HEK293 (cell line): ENCODE measurements at regions not wholly inside any gene's neighbourhood (a gene's known extent, or its start where the extent isn't known, plus 50 kb on each side); places are given as distances from the start of the nearest gene placed in this dataset.

Experiments used
- CTCF ChIA-PET: fragments of 350-600 bp; formaldehyde crosslinking; extraction: SDS; loops from one replicate; lab custom pipeline; 2021; ENCODE audit warnings: antibody characterized with exemption; lab: Yijun Ruan, JAX
- POLR2A ChIA-PET: fragments of 300-600 bp; formaldehyde crosslinking; extraction: SDS; loops from one replicate; lab custom pipeline; 2020; ENCODE audit warnings: antibody characterized with exemption, inconsistent platforms; lab: Yijun Ruan, JAX
- H3K27ac ChIP-seq: fragments of 200-500 bp; sonication (Bioruptor generic); 2 replicates; pipeline ENCODE4 v1.5.1; 2014; ENCODE audit warnings: low read depth, low read length, control low read depth, inconsistent platforms; ENCODE audit errors: extremely low read depth
- H3K36me3 ChIP-seq, 2 experiments: fragments of 200-500 bp in 1 of 2; sonication (Bioruptor generic) in 1 of 2; 1 replicate in 1 of 2; 2 replicates in 1 of 2; pipeline ENCODE4 v1.5.1; 2014 to 2017; ENCODE audit warnings: inconsistent platforms in 2 of 2, low read length in 2 of 2; ENCODE audit not compliant: control insufficient read depth in 2 of 2, insufficient read depth in 1 of 2
- H3K4me1 ChIP-seq: fragments of 200-500 bp; sonication (Bioruptor generic); 2 replicates; pipeline ENCODE4 v1.5.1; 2014; ENCODE audit warnings: mild to moderate bottlenecking, low read length, inconsistent platforms; ENCODE audit not compliant: control insufficient read depth, insufficient read depth
- H3K4me3 ChIP-seq: 2 replicates; pipeline ENCODE4 v1.5.1; 2011; ENCODE audit warnings: low read depth, mild to moderate bottlenecking, control low read depth, low read length, moderate library complexity
- H3K9me3 ChIP-seq: fragments of 200-500 bp; sonication (Bioruptor generic); 2 replicates; pipeline ENCODE4 v1.5.1; 2014; ENCODE audit warnings: low read depth, low read length, inconsistent platforms; ENCODE audit not compliant: control insufficient read depth, insufficient read depth
- AEBP2 ChIP-seq: fragments of 450-650 bp; formaldehyde crosslinking; IDR thresholded peaks from 2 replicates; pipeline ENCODE4 v1.5.1; 2016; ENCODE audit warnings: missing biosample characterization, missing genetic modification characterization, borderline replicate concordance
- BCL11B ChIP-seq: fragments of 450-650 bp; formaldehyde crosslinking; IDR thresholded peaks from 2 replicates; pipeline ENCODE4 v1.5.1; 2016; ENCODE audit warnings: low read depth, missing biosample characterization, missing genetic modification characterization
- HOXD13 ChIP-seq: sonication (generic); formaldehyde crosslinking; IDR thresholded peaks from 2 replicates; pipeline ENCODE4 v1.8.0; 2022; ENCODE audit warnings: missing genetic modification reagents, borderline replicate concordance
- PATZ1 ChIP-seq: fragments of 450-650 bp; formaldehyde crosslinking; IDR thresholded peaks from 2 replicates; pipeline ENCODE4 v1.5.1; 2016; ENCODE audit warnings: missing biosample characterization, missing genetic modification characterization
- ZBTB1 ChIP-seq: fragments of 450-650 bp; formaldehyde crosslinking; IDR thresholded peaks from 2 replicates; pipeline ENCODE4 v1.5.1; 2016; ENCODE audit warnings: missing biosample characterization, missing genetic modification characterization
- ZNF184 ChIP-seq: fragments of 450-650 bp; IDR thresholded peaks from 2 replicates; pipeline ENCODE4 v1.5.1; 2018; ENCODE audit warnings: missing biosample characterization, mild to moderate bottlenecking, missing genetic modification characterization
- ZNF19 ChIP-seq: fragments of 450-650 bp; formaldehyde crosslinking; IDR thresholded peaks from 2 replicates; pipeline ENCODE4; 2016; ENCODE audit warnings: missing biosample characterization, missing genetic modification characterization, low read depth
- ZNF221 ChIP-seq: fragments of 450-650 bp; formaldehyde crosslinking; IDR thresholded peaks from 2 replicates; pipeline ENCODE4 v1.5.1; 2017; ENCODE audit warnings: missing biosample characterization, missing genetic modification characterization, borderline replicate concordance
- ZNF23 ChIP-seq: fragments of 450-650 bp; formaldehyde crosslinking; IDR thresholded peaks from 2 replicates; pipeline ENCODE4 v1.5.1; 2016; ENCODE audit warnings: missing biosample characterization, missing genetic modification characterization, borderline replicate concordance
- ZNF274 ChIP-seq, 2 experiments: fragments of 200-500 bp in 1 of 2; fragments of 450-650 bp in 1 of 2; sonication (Bioruptor generic) in 1 of 2; formaldehyde crosslinking in 1 of 2; IDR thresholded peaks; 2 replicates each; pipeline versions ENCODE4 v1.5.1 to v1.6.1; 2014 to 2016; ENCODE audit warnings: borderline replicate concordance in 1 of 2, inconsistent platforms in 1 of 2, low read length in 1 of 2, missing biosample characterization in 1 of 2, missing genetic modification characterization in 1 of 2
- ZNF280D ChIP-seq: fragments of 450-650 bp; formaldehyde crosslinking; IDR thresholded peaks from 2 replicates; pipeline ENCODE4 v1.5.1; 2016; ENCODE audit warnings: missing biosample characterization, missing genetic modification characterization
- ZNF416 ChIP-seq: fragments of 450-650 bp; formaldehyde crosslinking; IDR thresholded peaks from 2 replicates; pipeline ENCODE4 v1.5.1; 2016; ENCODE audit warnings: missing biosample characterization, missing genetic modification characterization
- ZNF529 ChIP-seq: fragments of 450-650 bp; formaldehyde crosslinking; IDR thresholded peaks from 2 replicates; pipeline ENCODE4 v1.5.1; 2017; ENCODE audit warnings: missing genetic modification characterization, missing biosample characterization; ENCODE audit not compliant: insufficient replicate concordance
- ZNF544 ChIP-seq: fragments of 450-650 bp; formaldehyde crosslinking; IDR thresholded peaks from 2 replicates; pipeline ENCODE4 v1.5.0; 2017; ENCODE audit warnings: missing biosample characterization, missing genetic modification characterization
- ZNF624 ChIP-seq: fragments of 450-650 bp; formaldehyde crosslinking; IDR thresholded peaks from 2 replicates; pipeline ENCODE4 v1.5.1; 2017; ENCODE audit warnings: missing biosample characterization, missing genetic modification characterization
- ZNF645 ChIP-seq: fragments of 450-650 bp; formaldehyde crosslinking; IDR thresholded peaks from 2 replicates; pipeline ENCODE4; 2016; ENCODE audit warnings: missing biosample characterization, missing genetic modification characterization
- ZNF837 ChIP-seq: fragments of 450-650 bp; formaldehyde crosslinking; IDR thresholded peaks from 2 replicates; pipeline ENCODE4 v1.5.1; 2016; ENCODE audit warnings: missing biosample characterization, missing genetic modification characterization
- ZSCAN23 ChIP-seq: fragments of 450-650 bp; formaldehyde crosslinking; IDR thresholded peaks from 2 replicates; pipeline ENCODE4 v1.5.1; 2016; ENCODE audit warnings: missing biosample characterization, missing genetic modification characterization

GRCh38 chr5:135219868-135220267, 179.2 kb downstream of the MACROH2A1 start:
- TF ChIP-seq ZNF274 (IDR thresholded peaks at IDR 0.05; ENCODE audit: low read length) (no peak), ZNF274 (tag by site-specific recombination; IDR thresholded peaks at IDR 0.05; ENCODE audit: borderline replicate concordance) (no peak), ZNF19 (tag by site-specific recombination) (no peak), ZNF529 (tag by site-specific recombination) (no peak), ZNF624 (tag by site-specific recombination) (no peak), ZNF416 (tag by site-specific recombination) (no peak), ZNF184 (tag by site-specific recombination) (no peak), ZNF221 (tag by site-specific recombination) (no peak), HOXD13 (no peak), ZNF544 (tag by site-specific recombination) (no peak), ZNF23 (no peak), AEBP2 (tag by site-specific recombination) (no peak), ZBTB1 (tag by site-specific recombination) (no peak), PATZ1 (no peak), ZNF280D (tag by site-specific recombination) (no peak), ZSCAN23 (tag by site-specific recombination) (no peak), ZNF645 (tag by site-specific recombination) (no peak), BCL11B (tag by site-specific recombination) (no peak), ZNF837 (tag by site-specific recombination) (no peak)
- Histone ChIP-seq H3K4me3 (no peak overlapping the region), H3K4me1 (no peaks in the 10 kb centered on the region), H3K9me3 (no peaks in the 10 kb centered on the region), H3K36me3 (no peaks in the 10 kb centered on the region), H3K27ac (no peak overlapping the region)
- CTCF ChIA-PET = interaction anchor here (0.6 to 1.2 kb wide), 2 partner anchors 10 to 775 kb away, joined by 3 to 5 read pairs; no protein-coding TSS in a partner anchor
- POLR2A ChIA-PET = no interaction called here
